H9 (cell line): ENCODE measurements at regions not wholly inside any gene's neighbourhood (a gene's known extent, or its start where the extent isn't known, plus 50 kb on each side); places are given as distances from the start of the nearest gene placed in this dataset.
A peak's percentile ranks its signal among the peaks of the same experiment; 100 is the strongest.

ENCODE experiments used
- DNase-seq: peaks from one replicate; pipeline ENCODE4 v3.0.0-alpha.2; 2017
- H2AFZ ChIP-seq: one replicate; pipeline ENCODE4 v1.6.1; 2013; ENCODE audit warnings: mild to moderate bottlenecking, low read length, control low read depth, moderate library complexity
- H2AK5ac ChIP-seq: 2 replicates; pipeline ENCODE4 v1.6.1; 2013; ENCODE audit warnings: low read length, control low read depth, mixed read lengths; ENCODE audit not compliant: insufficient read length
- H2BK120ac ChIP-seq: one replicate; pipeline ENCODE4 v1.6.1; 2013; ENCODE audit warnings: low read depth, mild to moderate bottlenecking, low read length, control low read depth, inconsistent platforms; ENCODE audit not compliant: poor library complexity, severe bottlenecking
- H2BK12ac ChIP-seq: 2 replicates; pipeline ENCODE4 v1.6.1; 2013; ENCODE audit warnings: low read length, control low read depth, mixed read lengths, low read depth; ENCODE audit not compliant: insufficient read length
- H2BK15ac ChIP-seq: 2 replicates; pipeline ENCODE4 v1.6.1; 2013; ENCODE audit warnings: low read depth, low read length, control low read depth
- H2BK20ac ChIP-seq: one replicate; pipeline ENCODE4 v1.6.1; 2013; ENCODE audit warnings: low read depth, mild to moderate bottlenecking, low read length, control low read depth, inconsistent platforms; ENCODE audit not compliant: poor library complexity, severe bottlenecking
- H2BK5ac ChIP-seq: 2 replicates; pipeline ENCODE4 v1.6.1; 2013; ENCODE audit warnings: low read length, control low read depth, mixed read lengths; ENCODE audit not compliant: insufficient read length
- H3K14ac ChIP-seq: 2 replicates; pipeline ENCODE4 v1.6.1; 2013; ENCODE audit warnings: low read length, control low read depth; ENCODE audit not compliant: insufficient read depth
- H3K18ac ChIP-seq: 2 replicates; pipeline ENCODE4 v1.6.1; 2013; ENCODE audit warnings: low read depth, mild to moderate bottlenecking, mixed read lengths, low read length, control low read depth; ENCODE audit not compliant: insufficient read length
- H3K23ac ChIP-seq: 2 replicates; pipeline ENCODE4 v1.6.1; 2013; ENCODE audit warnings: low read length, control low read depth, mixed read lengths, low read depth; ENCODE audit not compliant: insufficient read length
- H3K23me2 ChIP-seq: 2 replicates; pipeline ENCODE4 v1.6.1; 2013; ENCODE audit warnings: low read depth, mild to moderate bottlenecking, mixed read lengths, low read length, control low read depth; ENCODE audit not compliant: insufficient read length, poor library complexity, severe bottlenecking
- H3K27ac ChIP-seq: 2 replicates; pipeline ENCODE4 v1.5.1; 2013; ENCODE audit warnings: low read length, control low read depth, mixed read lengths, low read depth; ENCODE audit not compliant: insufficient read length
- H3K27me3 ChIP-seq: 2 replicates; pipeline ENCODE4 v1.6.1; 2013; ENCODE audit warnings: low read length, control low read depth, inconsistent platforms; ENCODE audit not compliant: insufficient read depth
- H3K4ac ChIP-seq: 2 replicates; pipeline ENCODE4 v1.6.1; 2013; ENCODE audit warnings: low read depth, mild to moderate bottlenecking, control low read depth, inconsistent platforms, low read length, moderate library complexity
- H3K4me1 ChIP-seq: 2 replicates; pipeline ENCODE4 v1.6.1; 2013; ENCODE audit warnings: low read length, control low read depth, inconsistent platforms; ENCODE audit not compliant: insufficient read depth
- H3K4me2 ChIP-seq: 2 replicates; pipeline ENCODE4 v1.6.1; 2013; ENCODE audit warnings: low read length, control low read depth, mixed read lengths; ENCODE audit not compliant: insufficient read length, insufficient read depth
- H3K56ac ChIP-seq: 2 replicates; pipeline ENCODE4 v1.6.1; 2013; ENCODE audit warnings: low read depth, mild to moderate bottlenecking, mixed read lengths, low read length, control low read depth; ENCODE audit not compliant: insufficient read length
- H3K79me1 ChIP-seq: 2 replicates; pipeline ENCODE4 v1.6.1; 2013; ENCODE audit warnings: low read depth, mild to moderate bottlenecking, moderate library complexity, low read length, control low read depth, inconsistent platforms; ENCODE audit not compliant: insufficient read depth, poor library complexity, severe bottlenecking
- H3K79me2 ChIP-seq: 2 replicates; pipeline ENCODE4 v1.6.1; 2013; ENCODE audit warnings: low read length, control low read depth, inconsistent platforms; ENCODE audit not compliant: insufficient read depth
- H3K9ac ChIP-seq: 2 replicates; pipeline ENCODE4 v1.6.1; 2013; ENCODE audit warnings: low read length, control low read depth, mixed read lengths; ENCODE audit not compliant: insufficient read length; ENCODE audit errors: extremely low read depth
- H3K9me3 ChIP-seq: one replicate; pipeline ENCODE4 v1.6.1; 2013; ENCODE audit warnings: low read depth, low read length, inconsistent platforms; ENCODE audit not compliant: control insufficient read depth
- H3T11ph ChIP-seq: one replicate; pipeline ENCODE4 v1.6.1; 2013; ENCODE audit warnings: mild to moderate bottlenecking, low read length, control low read depth, inconsistent platforms
- H4K20me1 ChIP-seq: one replicate; pipeline ENCODE4 v1.6.1; 2013; ENCODE audit not compliant: control insufficient read depth, insufficient read length, insufficient read depth
- H4K5ac ChIP-seq: 2 replicates; pipeline ENCODE4 v1.6.1; 2013; ENCODE audit warnings: low read depth, mild to moderate bottlenecking, mixed read lengths, low read length, control low read depth; ENCODE audit not compliant: insufficient read length
- H4K8ac ChIP-seq: replicated peaks from 2 replicates; pipeline ENCODE4 v1.6.1; 2013; ENCODE audit warnings: low read length, control low read depth, mixed read lengths, low read depth; ENCODE audit not compliant: insufficient read length
- H4K91ac ChIP-seq: 2 replicates; pipeline ENCODE4 v1.6.1; 2013; ENCODE audit warnings: low read depth, mild to moderate bottlenecking, moderate library complexity, mixed read lengths, low read length, control low read depth; ENCODE audit not compliant: insufficient read length
- H3K27ac Mint-ChIP-seq, 3 experiments: 2 replicates in 2 of 3; 3 replicates in 1 of 3; pipeline ENCODE4 v1.8.0; 2020 to 2021; ENCODE audit warnings: mixed read lengths in 3 of 3, mild to moderate bottlenecking in 1 of 3, moderate library complexity in 1 of 3
- H3K27me3 Mint-ChIP-seq: 2 replicates; pipeline ENCODE4 v1.8.0; 2021; ENCODE audit warnings: low read depth, mild to moderate bottlenecking, moderate library complexity, mixed read lengths
- H3K36me3 Mint-ChIP-seq, 3 experiments: 2 replicates in 2 of 3; 3 replicates in 1 of 3; pipeline ENCODE4 v1.8.0; 2020 to 2021; ENCODE audit warnings: low read depth in 3 of 3, mixed read lengths in 3 of 3; ENCODE audit not compliant: insufficient read depth in 1 of 3
- H3K4me1 Mint-ChIP-seq, 2 experiments: 2 replicates each; pipeline ENCODE4 v1.8.0; 2020; ENCODE audit warnings: mixed read lengths in 2 of 2
- H3K4me3 Mint-ChIP-seq, 2 experiments: 2 replicates in 1 of 2; 3 replicates in 1 of 2; pipeline ENCODE4 v1.8.0; 2020 to 2021; ENCODE audit warnings: mild to moderate bottlenecking in 2 of 2, mixed read lengths in 2 of 2, moderate library complexity in 1 of 2
- H3K9me3 Mint-ChIP-seq, 2 experiments: 2 replicates in 1 of 2; 3 replicates in 1 of 2; pipeline ENCODE4 v1.8.0; 2020; ENCODE audit warnings: mild to moderate bottlenecking in 2 of 2, mixed read lengths in 2 of 2, moderate library complexity in 1 of 2
- WGBS: extraction: QIAGEN DNeasy Blood & Tissue Kit; methylation state at CpG from one replicate; pipeline ENCODE4 v1.1.7; 2013; ENCODE audit warnings: missing lambda C conversion rate, low lambda C conversion rate, mixed read lengths; ENCODE audit not compliant: insufficient read length; ENCODE audit errors: extremely low coverage; 5-methylcytosine and 5-hydroxymethylcytosine counted together
- TF ChIP-seq, protein P1 (sequence below): fragments of 200-600 bp; sonication (generic); conservative IDR thresholded peaks from 3 replicates; pipeline ENCODE4 v1.8.0; 2021; ENCODE audit warnings: antibody characterized with exemption, mild to moderate bottlenecking

DNA sequence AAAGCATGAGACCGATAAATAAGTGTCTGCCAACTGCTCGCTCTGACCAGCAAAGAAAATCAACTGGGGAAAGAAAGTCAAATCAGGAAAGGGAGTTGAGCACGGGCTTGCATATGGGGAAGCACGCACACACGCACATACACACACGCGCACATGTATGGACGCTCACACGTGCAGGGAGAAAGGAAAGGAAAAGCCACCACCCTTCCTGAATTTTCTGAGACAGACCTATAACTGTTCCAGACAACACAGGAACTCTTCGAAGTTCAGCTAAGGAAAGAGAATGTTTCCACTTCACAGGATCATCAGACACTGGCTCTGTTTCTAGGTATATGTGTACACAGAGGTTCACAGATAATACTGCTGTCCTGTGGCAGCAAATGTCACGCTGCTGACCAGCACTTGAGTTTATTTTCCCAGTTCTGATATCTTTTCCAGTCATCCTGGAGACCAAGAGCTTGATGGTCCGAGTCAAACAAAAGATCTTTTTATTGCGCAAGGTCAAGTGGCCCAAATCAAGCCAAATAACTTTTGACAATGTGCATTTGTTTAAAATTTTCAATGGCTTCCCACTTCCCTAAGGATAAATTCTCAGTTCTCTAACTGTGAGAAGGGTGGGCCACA is 82.1 kb upstream of the TMCC3 start:
- DNase-seq, result no peak
- no peak overlapping the region for H3K4me2 ChIP-seq

More for the DNA sequence above, 82.1 kb upstream of the TMCC3 start:
- Histone ChIP-seq H3T11ph (no peak overlapping the region), H4K8ac (no peak overlapping the region), H2BK120ac (no peak overlapping the region), H3K4me1 (no peaks in the 10 kb centered on the region), H3K18ac (no peak overlapping the region), H3K79me2 (no peaks in the 10 kb centered on the region), H3K27me3 (no peaks in the 10 kb centered on the region), H3K27ac (no peak overlapping the region), H2BK12ac (no peak overlapping the region), H3K56ac (no peak overlapping the region), H3K23ac (no peak overlapping the region), H2BK5ac (no peak overlapping the region), H2AFZ (no peak overlapping the region), H3K4ac (no peak overlapping the region), H3K23me2 (no peaks in the 10 kb centered on the region), H3K14ac (no peak overlapping the region), H2AK5ac (no peak overlapping the region), H4K20me1 (no peaks in the 10 kb centered on the region), H4K5ac (no peak overlapping the region), H2BK20ac (no peak overlapping the region), H4K91ac (no peak overlapping the region), H3K79me1 (no peaks in the 10 kb centered on the region), H3K9me3 (no peaks in the 10 kb centered on the region), H3K9ac (no peak overlapping the region), H2BK15ac (no peak overlapping the region)
- Mint-ChIP-seq H3K36me3 (peaks cover 0 to 7% (median 3%) of the 10 kb centered on the region in 3 experiments; a peak in 5 of 7 replicates), H3K9me3 (peaks cover 8 to 12% of the 10 kb centered on the region in 2 experiments), H3K4me1 (peaks cover 9 to 21% of the 10 kb centered on the region in 2 experiments), H3K4me3 (no peak overlapping the region), H3K27me3 (no peaks in the 10 kb centered on the region; the same call in 1 of the 2 replicates), H3K27ac (peak overlapping the region in 1 of 3 experiments; percentile 35; a peak in 1 of 7 replicates)
- TF ChIP-seq, protein P1, sequence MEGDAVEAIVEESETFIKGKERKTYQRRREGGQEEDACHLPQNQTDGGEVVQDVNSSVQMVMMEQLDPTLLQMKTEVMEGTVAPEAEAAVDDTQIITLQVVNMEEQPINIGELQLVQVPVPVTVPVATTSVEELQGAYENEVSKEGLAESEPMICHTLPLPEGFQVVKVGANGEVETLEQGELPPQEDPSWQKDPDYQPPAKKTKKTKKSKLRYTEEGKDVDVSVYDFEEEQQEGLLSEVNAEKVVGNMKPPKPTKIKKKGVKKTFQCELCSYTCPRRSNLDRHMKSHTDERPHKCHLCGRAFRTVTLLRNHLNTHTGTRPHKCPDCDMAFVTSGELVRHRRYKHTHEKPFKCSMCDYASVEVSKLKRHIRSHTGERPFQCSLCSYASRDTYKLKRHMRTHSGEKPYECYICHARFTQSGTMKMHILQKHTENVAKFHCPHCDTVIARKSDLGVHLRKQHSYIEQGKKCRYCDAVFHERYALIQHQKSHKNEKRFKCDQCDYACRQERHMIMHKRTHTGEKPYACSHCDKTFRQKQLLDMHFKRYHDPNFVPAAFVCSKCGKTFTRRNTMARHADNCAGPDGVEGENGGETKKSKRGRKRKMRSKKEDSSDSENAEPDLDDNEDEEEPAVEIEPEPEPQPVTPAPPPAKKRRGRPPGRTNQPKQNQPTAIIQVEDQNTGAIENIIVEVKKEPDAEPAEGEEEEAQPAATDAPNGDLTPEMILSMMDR, result no peak
- no CpG with 5 or more reads among the region's 13 CpGs for WGBS
